GM12874 (cell line): ENCODE measurements at regions not wholly inside any gene's neighbourhood (a gene's known extent, or its start where the extent isn't known, plus 50 kb on each side); places are given as distances from the start of the nearest gene placed in this dataset.

Source experiments
- TF ChIP-seq, protein P1 (sequence below): IDR thresholded peaks from 2 replicates; pipeline ENCODE4 v1.5.1; 2011; ENCODE audit warnings: low read depth, mild to moderate bottlenecking, control low read depth, low read length, moderate library complexity; ENCODE audit not compliant: insufficient read depth

DNA sequence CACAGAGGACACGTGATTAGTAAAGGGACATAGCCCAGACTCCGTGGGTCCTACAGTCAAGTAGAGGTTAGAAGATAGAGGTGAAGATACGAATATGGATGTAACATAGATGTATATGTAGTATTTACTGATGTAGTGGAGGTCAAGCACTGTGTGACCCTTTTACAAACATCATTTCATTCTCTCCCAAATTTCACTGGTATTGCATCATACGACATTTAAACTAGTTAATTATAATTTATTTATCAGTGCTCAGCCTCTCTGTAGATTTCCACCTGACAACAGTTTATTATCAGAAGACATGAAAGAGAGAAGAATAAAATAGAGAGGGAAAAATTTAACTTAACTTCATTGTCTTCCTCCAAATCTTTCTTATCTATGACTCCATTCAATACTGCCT is 927.9 kb upstream of the TMEM132C start:
- TF ChIP-seq, protein P1, sequence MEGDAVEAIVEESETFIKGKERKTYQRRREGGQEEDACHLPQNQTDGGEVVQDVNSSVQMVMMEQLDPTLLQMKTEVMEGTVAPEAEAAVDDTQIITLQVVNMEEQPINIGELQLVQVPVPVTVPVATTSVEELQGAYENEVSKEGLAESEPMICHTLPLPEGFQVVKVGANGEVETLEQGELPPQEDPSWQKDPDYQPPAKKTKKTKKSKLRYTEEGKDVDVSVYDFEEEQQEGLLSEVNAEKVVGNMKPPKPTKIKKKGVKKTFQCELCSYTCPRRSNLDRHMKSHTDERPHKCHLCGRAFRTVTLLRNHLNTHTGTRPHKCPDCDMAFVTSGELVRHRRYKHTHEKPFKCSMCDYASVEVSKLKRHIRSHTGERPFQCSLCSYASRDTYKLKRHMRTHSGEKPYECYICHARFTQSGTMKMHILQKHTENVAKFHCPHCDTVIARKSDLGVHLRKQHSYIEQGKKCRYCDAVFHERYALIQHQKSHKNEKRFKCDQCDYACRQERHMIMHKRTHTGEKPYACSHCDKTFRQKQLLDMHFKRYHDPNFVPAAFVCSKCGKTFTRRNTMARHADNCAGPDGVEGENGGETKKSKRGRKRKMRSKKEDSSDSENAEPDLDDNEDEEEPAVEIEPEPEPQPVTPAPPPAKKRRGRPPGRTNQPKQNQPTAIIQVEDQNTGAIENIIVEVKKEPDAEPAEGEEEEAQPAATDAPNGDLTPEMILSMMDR: no peak

DNA sequence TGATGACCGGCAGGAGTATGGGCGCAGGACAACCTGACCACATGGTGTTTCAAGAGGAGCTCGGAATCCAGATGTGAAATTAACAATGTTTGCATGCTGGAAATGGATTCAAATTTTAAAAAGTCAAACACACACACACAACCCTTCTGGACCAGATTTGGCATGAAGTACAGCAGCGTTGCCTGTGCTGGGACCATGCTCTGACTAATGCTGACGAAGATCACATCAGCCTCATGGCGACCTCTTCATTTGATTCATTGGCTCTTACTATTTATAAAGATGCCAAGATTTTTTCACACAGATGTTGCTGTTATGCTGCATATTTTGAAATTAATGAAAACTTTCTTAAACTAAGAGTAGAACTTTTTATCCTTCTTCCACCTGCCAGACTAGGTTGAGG is 926.6 kb upstream of the TMEM132C start:
- TF ChIP-seq, protein P1: no peak

DNA sequence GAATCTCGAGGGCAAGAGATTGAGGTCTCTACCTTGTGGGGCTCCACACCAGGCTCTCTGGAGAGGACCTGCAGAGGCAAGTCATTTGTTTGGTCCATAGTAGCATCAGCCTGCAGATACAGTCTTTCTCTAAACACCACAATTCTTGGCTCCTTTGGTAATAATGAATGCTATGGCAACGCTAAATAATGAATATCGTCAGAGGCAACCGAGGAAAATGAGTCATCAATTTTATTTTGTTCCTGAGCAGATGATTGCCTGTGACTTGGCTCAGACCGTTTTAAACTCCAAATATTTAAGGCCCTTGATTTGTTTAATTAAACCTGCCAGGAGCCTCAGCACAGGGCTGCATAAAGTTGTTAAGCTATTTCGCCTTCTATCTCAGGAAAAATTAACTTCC is 924.1 kb upstream of the TMEM132C start:
- TF ChIP-seq, protein P1: no peak

DNA sequence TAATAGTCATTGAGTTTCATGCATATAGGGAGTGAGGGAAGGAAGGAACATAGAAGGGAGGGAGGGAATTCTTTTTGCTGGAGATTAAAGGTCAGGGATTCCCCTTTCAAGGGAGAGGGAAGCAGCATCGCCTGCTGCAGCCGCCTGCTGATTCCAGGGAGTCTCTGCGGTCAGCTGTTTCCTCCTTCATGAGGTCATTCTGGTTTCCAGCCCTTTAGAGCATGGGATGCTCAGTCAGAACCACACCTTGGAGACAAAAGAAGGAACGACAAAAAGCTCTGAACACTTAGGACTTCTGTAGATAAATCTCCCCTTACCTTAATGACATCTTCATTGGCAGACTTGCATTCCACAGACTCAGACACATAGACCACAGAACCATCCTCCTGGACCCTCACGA is 923.0 kb upstream of the TMEM132C start:
- TF ChIP-seq, protein P1: no peak

DNA sequence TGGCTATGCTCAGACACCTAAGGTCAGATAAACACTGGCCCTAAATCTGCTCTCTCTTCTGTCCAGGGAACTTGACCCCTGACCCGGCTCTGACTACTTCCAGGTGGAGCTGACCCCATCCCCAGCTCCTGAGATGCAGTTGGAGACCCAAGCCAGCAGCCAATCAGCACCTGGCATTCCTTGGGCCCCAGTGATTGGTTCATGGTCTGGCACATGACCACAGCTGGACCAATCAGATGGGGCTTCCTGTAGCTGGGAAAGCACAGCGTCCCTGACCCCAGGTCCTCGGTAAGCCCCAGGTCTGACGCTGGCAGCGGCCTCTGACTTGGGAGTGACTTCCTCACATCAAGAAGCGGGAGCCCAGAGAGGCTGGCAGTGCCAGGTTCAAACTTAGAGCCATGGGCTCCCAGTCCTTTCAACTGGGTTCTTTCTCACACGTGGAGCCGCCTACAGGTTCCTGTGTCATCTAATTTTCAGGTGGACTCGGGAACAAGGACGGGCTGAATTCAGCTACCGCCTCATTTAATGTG is 915.4 kb upstream of the TMEM132C start:
- TF ChIP-seq, protein P1: no peak

DNA sequence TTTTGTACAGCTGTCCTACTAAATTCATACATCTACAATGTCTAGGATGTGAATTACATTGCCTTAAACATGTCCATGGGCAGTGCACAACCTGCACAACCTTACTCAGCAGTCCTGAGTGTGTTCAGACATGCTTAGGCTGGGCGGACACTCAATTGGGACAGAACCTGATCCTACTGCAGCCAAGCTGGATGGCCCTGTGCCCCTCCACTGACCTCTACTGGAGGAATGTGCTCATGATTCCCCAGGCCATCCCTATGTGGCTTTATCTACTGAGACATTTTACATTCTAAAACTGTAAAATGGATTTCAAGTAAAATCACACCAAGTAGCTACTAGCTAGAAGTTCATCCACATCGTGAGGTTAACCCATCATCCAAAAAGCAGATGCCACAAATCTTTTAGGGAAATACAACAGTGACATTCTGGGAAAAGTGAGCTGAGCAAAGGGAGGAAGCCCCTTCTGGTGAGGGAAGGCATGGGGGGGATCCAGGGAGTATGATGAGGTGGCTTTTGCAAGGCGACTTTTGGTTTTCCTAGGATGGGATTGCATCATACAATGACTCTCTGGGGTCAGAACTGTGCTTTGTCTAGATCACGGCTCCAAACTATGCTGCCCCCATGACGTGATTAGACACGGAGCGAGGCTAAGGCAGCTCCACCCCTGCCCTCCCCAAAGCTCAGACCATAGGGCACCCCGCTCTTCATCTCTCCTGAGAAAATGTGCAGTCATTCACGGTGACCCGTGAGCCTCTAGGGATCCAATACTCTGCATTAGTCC is 911.7 kb upstream of the TMEM132C start:
- TF ChIP-seq, protein P1: no peak

DNA sequence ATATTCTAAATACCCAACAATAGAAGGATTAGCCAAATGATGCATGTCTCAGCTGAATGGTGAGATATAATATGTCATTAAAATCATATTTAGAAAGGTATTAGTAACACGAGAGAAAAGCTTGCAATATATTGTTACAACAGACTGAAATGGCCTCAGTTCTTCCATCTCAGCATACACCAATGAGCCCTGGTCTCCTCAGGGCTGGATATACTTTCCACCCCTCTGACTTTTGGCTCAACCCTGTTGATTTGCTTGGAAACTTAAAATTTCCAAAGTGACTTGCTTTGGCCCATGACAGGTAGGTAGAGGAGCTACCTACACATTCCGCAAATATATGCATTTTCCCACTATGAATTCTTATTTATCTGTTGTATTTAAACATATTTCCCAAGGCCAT is 908.1 kb upstream of the TMEM132C start:
- TF ChIP-seq, protein P1: no peak
